ENCODE measurements at regions not wholly inside any gene's neighbourhood (a gene's known extent, or its start where the extent isn't known, plus 50 kb on each side); places are given as distances from the start of the nearest gene placed in this dataset.

DNA sequence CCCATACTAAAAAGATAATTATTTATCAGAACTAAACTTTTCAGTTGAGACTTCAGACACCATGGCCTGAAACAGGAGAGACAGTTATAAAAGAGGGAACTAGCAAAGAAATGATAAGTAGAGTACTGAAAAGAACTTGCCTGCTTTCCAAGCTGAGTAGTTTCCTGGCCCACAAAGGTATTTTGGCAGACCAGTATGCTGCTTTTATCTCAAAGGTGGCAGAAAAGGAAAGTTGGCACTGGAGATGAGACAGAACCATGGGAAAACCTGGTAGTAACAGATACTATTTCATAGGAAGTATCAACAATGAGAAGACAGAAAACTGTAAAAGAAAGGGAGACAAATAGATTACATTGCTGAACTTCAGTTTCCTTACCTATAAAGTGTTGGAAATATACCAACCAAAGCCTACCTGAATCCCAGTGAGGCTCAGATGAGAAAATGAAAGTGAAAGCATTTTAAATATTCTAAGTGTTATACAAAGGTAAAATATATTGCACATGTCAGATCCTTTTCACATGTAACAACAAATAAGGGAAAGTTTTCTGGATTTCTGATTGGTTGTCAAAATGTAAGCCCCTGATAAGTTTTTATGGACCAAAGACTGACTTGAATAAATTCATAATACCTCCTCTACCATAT, 155.3 kb upstream of the FSCB start:
- TF ChIP-seq CTCF (IDR thresholded peaks at IDR 0.05): no peak
- no peak for TF ChIP-seq POLR2A (IDR thresholded peaks at IDR 0.05)

All from ovary (tissue), 3 donors.